HL-60 (cell line): ENCODE measurements at regions not wholly inside any gene's neighbourhood (a gene's known extent, or its start where the extent isn't known, plus 50 kb on each side); places are given as distances from the start of the nearest gene placed in this dataset.

Experiments
- DNase-seq, 2 experiments: peaks; one replicate each; pipeline ENCODE4 v3.0.0-alpha.2; 2010 to 2020; ENCODE audit warnings: low read depth in 1 of 2, low spot score in 1 of 2
- H3K27ac ChIP-seq: fragments of 250-450 bp; sonication (Bioruptor Pico); replicated peaks from 2 replicates; pipeline ENCODE4 v1.5.1; 2020; ENCODE audit warnings: mild to moderate bottlenecking, moderate library complexity
- H3K27me3 ChIP-seq: fragments of 250-450 bp; sonication (Bioruptor Pico); 2 replicates; pipeline ENCODE4 v1.5.1; 2021; ENCODE audit warnings: mild to moderate bottlenecking, moderate library complexity; ENCODE audit not compliant: insufficient read depth, poor library complexity, severe bottlenecking
- H3K4me3 ChIP-seq: replicated peaks from 2 replicates; pipeline ENCODE4 v1.5.1; 2011; ENCODE audit warnings: mild to moderate bottlenecking, control low read depth, low read length; ENCODE audit not compliant: insufficient read depth
- GABPA ChIP-seq: IDR thresholded peaks from 2 replicates; pipeline ENCODE4 v1.6.1; 2012; ENCODE audit warnings: low read depth
- POLR2AphosphoS5 ChIP-seq: IDR thresholded peaks from 2 replicates; pipeline ENCODE4 v1.6.1; 2012; ENCODE audit warnings: low read depth
- REST ChIP-seq: IDR thresholded peaks from 2 replicates; pipeline ENCODE4 v1.6.1; 2012; ENCODE audit warnings: low read depth; ENCODE audit not compliant: insufficient replicate concordance
- SPI1 ChIP-seq: IDR thresholded peaks from 2 replicates; pipeline ENCODE4 v1.6.1; 2012; ENCODE audit warnings: low read depth, mild to moderate bottlenecking, borderline replicate concordance
- TF ChIP-seq, protein P1 (sequence below): IDR thresholded peaks from one replicate; pipeline ENCODE4 v1.5.1; 2011; ENCODE audit warnings: low read length, control low read depth, inconsistent platforms; ENCODE audit not compliant: insufficient read depth

- Histone ChIP-seq H3K4me3 (no peak overlapping the region), H3K27ac (no peak overlapping the region), H3K27me3 (no peaks in the 10 kb centered on the region)
- DNase-seq = no peak
- no peak for TF ChIP-seq GABPA
- TF ChIP-seq, protein P1, sequence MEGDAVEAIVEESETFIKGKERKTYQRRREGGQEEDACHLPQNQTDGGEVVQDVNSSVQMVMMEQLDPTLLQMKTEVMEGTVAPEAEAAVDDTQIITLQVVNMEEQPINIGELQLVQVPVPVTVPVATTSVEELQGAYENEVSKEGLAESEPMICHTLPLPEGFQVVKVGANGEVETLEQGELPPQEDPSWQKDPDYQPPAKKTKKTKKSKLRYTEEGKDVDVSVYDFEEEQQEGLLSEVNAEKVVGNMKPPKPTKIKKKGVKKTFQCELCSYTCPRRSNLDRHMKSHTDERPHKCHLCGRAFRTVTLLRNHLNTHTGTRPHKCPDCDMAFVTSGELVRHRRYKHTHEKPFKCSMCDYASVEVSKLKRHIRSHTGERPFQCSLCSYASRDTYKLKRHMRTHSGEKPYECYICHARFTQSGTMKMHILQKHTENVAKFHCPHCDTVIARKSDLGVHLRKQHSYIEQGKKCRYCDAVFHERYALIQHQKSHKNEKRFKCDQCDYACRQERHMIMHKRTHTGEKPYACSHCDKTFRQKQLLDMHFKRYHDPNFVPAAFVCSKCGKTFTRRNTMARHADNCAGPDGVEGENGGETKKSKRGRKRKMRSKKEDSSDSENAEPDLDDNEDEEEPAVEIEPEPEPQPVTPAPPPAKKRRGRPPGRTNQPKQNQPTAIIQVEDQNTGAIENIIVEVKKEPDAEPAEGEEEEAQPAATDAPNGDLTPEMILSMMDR = no peak
These were observed 337.8 kb upstream of the ZFHX3 start for GRCh38 chr16:73385696-73386095.

GRCh38 chr16:73384506-73385089 lies 336.7 kb upstream of the ZFHX3 start:
- DNase-seq = no peak
- Histone ChIP-seq H3K27ac (no peak overlapping the region), H3K4me3 (no peak overlapping the region), H3K27me3 (no peaks in the 10 kb centered on the region)
- TF ChIP-seq REST = no peak
- TF ChIP-seq, protein P1 = no peak
- no peak for TF ChIP-seq SPI1
- no peak for TF ChIP-seq POLR2AphosphoS5
- TF ChIP-seq GABPA = no peak

- H3K4me3 ChIP-seq = no peak overlapping the region
- no peak overlapping the region for H3K27ac ChIP-seq
- no peak for TF ChIP-seq GABPA
- TF ChIP-seq, protein P1 = no peak
- TF ChIP-seq SPI1 = no peak
- TF ChIP-seq REST = no peak
- TF ChIP-seq POLR2AphosphoS5 = no peak
- H3K27me3 ChIP-seq = no peaks in the 10 kb centered on the region
- DNase-seq = no peak
These were observed 336.0 kb upstream of the ZFHX3 start for GRCh38 chr16:73383988-73384365.
